Peyer's patch (tissue), 4 donors: ENCODE measurements at regions not wholly inside any gene's neighbourhood (a gene's known extent, or its start where the extent isn't known, plus 50 kb on each side); places are given as distances from the start of the nearest gene placed in this dataset.

ENCODE experiments used
- DNase-seq, 3 donors: peaks; one replicate each; pipeline ENCODE4 v3.0.0-alpha.2; 2017 to 2019
- H3K27ac ChIP-seq, 4 donors: fragments of 200-600 bp; sonication (generic); one replicate each; pipeline ENCODE4 v1.5.1; 2016 to 2019
- H3K27me3 ChIP-seq, 2 donors: fragments of 200-600 bp; sonication (generic); one replicate each; pipeline ENCODE4 v1.5.1; 2019
- H3K36me3 ChIP-seq, 3 donors: fragments of 200-600 bp; sonication (generic); one replicate each; pipeline ENCODE4 v1.5.1; 2016 to 2019
- H3K4me1 ChIP-seq, 4 donors: fragments of 200-600 bp; sonication (generic); one replicate each; pipeline ENCODE4 v1.5.1; 2016 to 2019
- H3K4me3 ChIP-seq, 4 donors: fragments of 200-600 bp; sonication (generic); 1 replicate in 3 of 4; 2 replicates in 1 of 4; pipeline ENCODE4 v1.5.1; 2016 to 2019; ENCODE audit warnings: mild to moderate bottlenecking in 1 of 4
- H3K9me3 ChIP-seq, 4 donors: fragments of 200-600 bp; sonication (generic); one replicate each; pipeline ENCODE4 v1.5.1; 2016 to 2019; ENCODE audit warnings: mild to moderate bottlenecking in 1 of 4
- POLR2A ChIP-seq, 2 donors: fragments of 450-650 bp; IDR thresholded peaks; one replicate each; pipeline ENCODE4 v1.5.1; 2017; ENCODE audit warnings: antibody characterized with exemption in 2 of 2, mild to moderate bottlenecking in 2 of 2, moderate library complexity in 2 of 2
- TF ChIP-seq, protein P1 (sequence below), 6 experiments: fragments of 450-650 bp in 4 of 6; fragments of 200-600 bp in 2 of 6; sonication (generic) in 1 of 6; IDR thresholded peaks; one replicate each; pipeline ENCODE4 v1.5.1; 2017 to 2019; ENCODE audit warnings: antibody characterized with exemption in 6 of 6, mild to moderate bottlenecking in 3 of 6, moderate library complexity in 1 of 6

DNA sequence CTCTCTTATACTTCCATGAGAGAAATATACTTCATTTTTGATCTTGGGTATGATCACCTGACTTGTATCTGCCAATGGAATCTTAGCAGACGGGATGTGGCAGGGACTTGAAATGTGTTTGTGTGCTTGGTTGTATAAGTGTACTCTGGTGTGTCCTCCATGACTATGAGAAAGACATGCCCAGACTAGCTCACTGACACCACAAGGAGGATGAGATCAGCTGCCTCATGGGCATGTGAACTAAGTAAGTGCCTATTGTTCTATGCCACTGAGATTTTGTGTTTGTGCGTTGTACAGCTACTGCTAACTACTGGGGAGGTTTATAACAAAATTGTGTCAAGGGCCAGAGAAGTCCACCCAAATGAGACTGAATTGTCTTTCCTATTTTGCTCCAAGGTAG, 402.2 kb upstream of the SALL1 start:
- Histone ChIP-seq H3K36me3 (no peaks in the 10 kb centered on the region), H3K27me3 (no peaks in the 10 kb centered on the region), H3K4me1 (no peaks in the 10 kb centered on the region), H3K27ac (no peak overlapping the region), H3K4me3 (no peak overlapping the region), H3K9me3 (no peaks in the 10 kb centered on the region)
- TF ChIP-seq POLR2A (IDR thresholded peaks at IDR 0.05), result no peak
- TF ChIP-seq, protein P1, sequence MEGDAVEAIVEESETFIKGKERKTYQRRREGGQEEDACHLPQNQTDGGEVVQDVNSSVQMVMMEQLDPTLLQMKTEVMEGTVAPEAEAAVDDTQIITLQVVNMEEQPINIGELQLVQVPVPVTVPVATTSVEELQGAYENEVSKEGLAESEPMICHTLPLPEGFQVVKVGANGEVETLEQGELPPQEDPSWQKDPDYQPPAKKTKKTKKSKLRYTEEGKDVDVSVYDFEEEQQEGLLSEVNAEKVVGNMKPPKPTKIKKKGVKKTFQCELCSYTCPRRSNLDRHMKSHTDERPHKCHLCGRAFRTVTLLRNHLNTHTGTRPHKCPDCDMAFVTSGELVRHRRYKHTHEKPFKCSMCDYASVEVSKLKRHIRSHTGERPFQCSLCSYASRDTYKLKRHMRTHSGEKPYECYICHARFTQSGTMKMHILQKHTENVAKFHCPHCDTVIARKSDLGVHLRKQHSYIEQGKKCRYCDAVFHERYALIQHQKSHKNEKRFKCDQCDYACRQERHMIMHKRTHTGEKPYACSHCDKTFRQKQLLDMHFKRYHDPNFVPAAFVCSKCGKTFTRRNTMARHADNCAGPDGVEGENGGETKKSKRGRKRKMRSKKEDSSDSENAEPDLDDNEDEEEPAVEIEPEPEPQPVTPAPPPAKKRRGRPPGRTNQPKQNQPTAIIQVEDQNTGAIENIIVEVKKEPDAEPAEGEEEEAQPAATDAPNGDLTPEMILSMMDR (IDR thresholded peaks at IDR 0.05), result no peak
- DNase-seq, result no peak

DNA sequence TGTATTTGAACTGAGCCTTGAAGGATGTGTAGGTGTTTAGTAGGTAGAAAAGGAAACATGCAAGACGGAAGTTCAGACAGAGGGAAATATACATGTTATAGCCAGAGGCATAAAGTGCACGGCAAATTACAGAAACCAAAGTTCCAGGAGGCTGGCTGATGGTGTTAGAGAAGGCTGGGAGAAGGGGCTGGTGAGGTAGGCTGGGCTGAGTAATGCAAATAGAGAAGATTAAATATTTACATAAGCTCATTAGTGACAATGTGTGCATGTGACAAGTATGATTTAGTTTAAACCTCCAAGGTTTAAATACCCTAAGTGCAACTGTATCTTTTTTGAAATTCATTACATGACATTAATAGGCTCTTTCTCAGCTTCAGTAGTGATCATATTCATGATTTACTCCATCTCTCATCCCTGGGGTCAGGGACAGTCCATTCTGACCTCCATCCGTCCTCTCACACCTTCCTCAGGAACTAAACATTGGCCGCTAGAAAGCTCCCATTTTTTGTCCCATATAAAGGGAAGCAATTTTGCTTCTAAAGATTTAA, 399.8 kb upstream of the SALL1 start:
- Histone ChIP-seq H3K4me3 (no peak overlapping the region), H3K9me3 (no peaks in the 10 kb centered on the region), H3K27me3 (no peaks in the 10 kb centered on the region), H3K27ac (no peak overlapping the region), H3K36me3 (no peaks in the 10 kb centered on the region), H3K4me1 (no peaks in the 10 kb centered on the region)
- TF ChIP-seq POLR2A (IDR thresholded peaks at IDR 0.05), result no peak
- TF ChIP-seq, protein P1 (IDR thresholded peaks at IDR 0.05), result no peak
- DNase-seq, result no peak

- Histone ChIP-seq H3K4me1 (no peaks in the 10 kb centered on the region), H3K9me3 (no peaks in the 10 kb centered on the region), H3K27me3 (no peaks in the 10 kb centered on the region), H3K27ac (no peak overlapping the region), H3K4me3 (no peak overlapping the region), H3K36me3 (no peaks in the 10 kb centered on the region)
- TF ChIP-seq POLR2A (IDR thresholded peaks at IDR 0.05), result no peak
- TF ChIP-seq, protein P1 (IDR thresholded peaks at IDR 0.05), result no peak
- DNase-seq, result no peak
Measured at GRCh38 chr16:51549836-51550235, 398.8 kb upstream of the SALL1 start.

- no peak for DNase-seq
- no peaks in the 10 kb centered on the region for H3K9me3 ChIP-seq
- no peaks in the 10 kb centered on the region for H3K27me3 ChIP-seq
- no peaks in the 10 kb centered on the region for H3K36me3 ChIP-seq
- H3K4me1 ChIP-seq, result no peaks in the 10 kb centered on the region
- TF ChIP-seq, protein P1 (IDR thresholded peaks at IDR 0.05), result no peak
- no peak for TF ChIP-seq POLR2A (IDR thresholded peaks at IDR 0.05)
- H3K4me3 ChIP-seq, result no peak overlapping the region
- H3K27ac ChIP-seq, result no peak overlapping the region
Measured at GRCh38 chr16:51545951-51546350, 394.9 kb upstream of the SALL1 start.

DNA sequence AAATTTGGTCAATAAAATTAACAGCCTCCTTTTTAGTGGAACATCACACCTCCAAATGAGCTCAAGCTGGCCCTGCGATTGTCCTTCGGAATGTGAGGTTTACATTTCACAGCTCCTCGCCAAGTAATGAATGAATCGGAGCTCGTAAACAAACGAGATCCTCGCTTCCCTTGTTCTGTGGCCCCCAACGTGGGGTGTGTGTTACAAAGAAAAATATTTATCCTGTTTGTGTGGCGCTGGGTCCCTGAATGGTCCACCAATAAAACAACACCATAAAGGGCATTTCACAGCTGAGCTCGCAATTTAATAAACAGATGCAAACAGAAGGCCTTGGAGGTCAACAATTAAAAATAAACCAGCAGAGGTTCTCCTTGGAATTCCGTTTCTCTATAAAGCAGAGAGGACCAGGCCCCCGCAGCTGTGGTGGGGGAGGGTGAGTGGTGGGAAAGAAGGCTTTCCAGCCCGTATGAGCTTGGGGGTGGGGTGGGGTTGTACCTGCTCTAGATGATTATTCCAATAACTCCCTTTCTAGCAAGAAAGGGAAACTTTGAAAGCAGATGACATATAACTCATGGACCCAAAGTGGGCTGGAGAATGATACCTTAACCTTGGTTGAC, 393.9 kb upstream of the SALL1 start:
- Histone ChIP-seq H3K36me3 (no peaks in the 10 kb centered on the region), H3K27ac (no peak overlapping the region), H3K9me3 (no peaks in the 10 kb centered on the region), H3K27me3 (no peaks in the 10 kb centered on the region), H3K4me1 (no peaks in the 10 kb centered on the region), H3K4me3 (no peak overlapping the region)
- TF ChIP-seq POLR2A (IDR thresholded peaks at IDR 0.05), result no peak
- TF ChIP-seq, protein P1 (IDR thresholded peaks at IDR 0.05), result no peak
- DNase-seq, result no peak
